ENCODE measurements at regions not wholly inside any gene's neighbourhood (a gene's known extent, or its start where the extent isn't known, plus 50 kb on each side); places are given as distances from the start of the nearest gene placed in this dataset.

DNA sequence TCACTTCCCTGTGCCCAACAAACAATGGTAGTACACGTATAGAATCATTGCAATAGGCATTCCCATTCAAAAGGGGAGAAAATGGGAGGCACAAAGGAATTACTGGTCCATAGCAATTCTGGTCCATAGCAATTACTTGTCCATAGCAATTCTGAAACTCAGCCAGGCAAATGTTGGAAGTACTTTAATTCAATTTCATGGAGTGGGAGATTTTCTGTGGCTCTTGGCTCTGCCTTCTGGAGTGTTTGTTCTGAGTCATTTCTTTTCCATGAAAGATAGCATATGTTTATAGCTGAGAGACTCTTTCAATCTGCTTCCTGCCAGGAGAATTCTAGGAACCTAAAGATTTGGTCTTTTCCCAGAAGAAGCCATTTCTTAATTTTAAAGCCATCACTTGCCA lies 182.8 kb upstream of the ELAC2 start (continued):
- peak; percentile 33 for TF ChIP-seq SETDB1 (IDR thresholded peaks at IDR 0.05; ENCODE audit: insufficient read length, low read length)
- no peak for TF ChIP-seq ZBTB1 (tag by site-specific recombination; IDR thresholded peaks at IDR 0.05)
- TF ChIP-seq ZNF274 (IDR thresholded peaks at IDR 0.05; ENCODE audit: low read length), result no peak
- TF ChIP-seq ZNF274 (tag by site-specific recombination; IDR thresholded peaks at IDR 0.05; ENCODE audit: borderline replicate concordance), result no peak
- TF ChIP-seq SP2 (tag by site-specific recombination; IDR thresholded peaks at IDR 0.05), result no peak
- TF ChIP-seq, protein P1, sequence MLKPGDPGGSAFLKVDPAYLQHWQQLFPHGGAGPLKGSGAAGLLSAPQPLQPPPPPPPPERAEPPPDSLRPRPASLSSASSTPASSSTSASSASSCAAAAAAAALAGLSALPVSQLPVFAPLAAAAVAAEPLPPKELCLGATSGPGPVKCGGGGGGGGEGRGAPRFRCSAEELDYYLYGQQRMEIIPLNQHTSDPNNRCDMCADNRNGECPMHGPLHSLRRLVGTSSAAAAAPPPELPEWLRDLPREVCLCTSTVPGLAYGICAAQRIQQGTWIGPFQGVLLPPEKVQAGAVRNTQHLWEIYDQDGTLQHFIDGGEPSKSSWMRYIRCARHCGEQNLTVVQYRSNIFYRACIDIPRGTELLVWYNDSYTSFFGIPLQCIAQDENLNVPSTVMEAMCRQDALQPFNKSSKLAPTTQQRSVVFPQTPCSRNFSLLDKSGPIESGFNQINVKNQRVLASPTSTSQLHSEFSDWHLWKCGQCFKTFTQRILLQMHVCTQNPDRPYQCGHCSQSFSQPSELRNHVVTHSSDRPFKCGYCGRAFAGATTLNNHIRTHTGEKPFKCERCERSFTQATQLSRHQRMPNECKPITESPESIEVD (tag by site-specific recombination; IDR thresholded peaks at IDR 0.05), result no peak
- TF ChIP-seq, protein P2, sequence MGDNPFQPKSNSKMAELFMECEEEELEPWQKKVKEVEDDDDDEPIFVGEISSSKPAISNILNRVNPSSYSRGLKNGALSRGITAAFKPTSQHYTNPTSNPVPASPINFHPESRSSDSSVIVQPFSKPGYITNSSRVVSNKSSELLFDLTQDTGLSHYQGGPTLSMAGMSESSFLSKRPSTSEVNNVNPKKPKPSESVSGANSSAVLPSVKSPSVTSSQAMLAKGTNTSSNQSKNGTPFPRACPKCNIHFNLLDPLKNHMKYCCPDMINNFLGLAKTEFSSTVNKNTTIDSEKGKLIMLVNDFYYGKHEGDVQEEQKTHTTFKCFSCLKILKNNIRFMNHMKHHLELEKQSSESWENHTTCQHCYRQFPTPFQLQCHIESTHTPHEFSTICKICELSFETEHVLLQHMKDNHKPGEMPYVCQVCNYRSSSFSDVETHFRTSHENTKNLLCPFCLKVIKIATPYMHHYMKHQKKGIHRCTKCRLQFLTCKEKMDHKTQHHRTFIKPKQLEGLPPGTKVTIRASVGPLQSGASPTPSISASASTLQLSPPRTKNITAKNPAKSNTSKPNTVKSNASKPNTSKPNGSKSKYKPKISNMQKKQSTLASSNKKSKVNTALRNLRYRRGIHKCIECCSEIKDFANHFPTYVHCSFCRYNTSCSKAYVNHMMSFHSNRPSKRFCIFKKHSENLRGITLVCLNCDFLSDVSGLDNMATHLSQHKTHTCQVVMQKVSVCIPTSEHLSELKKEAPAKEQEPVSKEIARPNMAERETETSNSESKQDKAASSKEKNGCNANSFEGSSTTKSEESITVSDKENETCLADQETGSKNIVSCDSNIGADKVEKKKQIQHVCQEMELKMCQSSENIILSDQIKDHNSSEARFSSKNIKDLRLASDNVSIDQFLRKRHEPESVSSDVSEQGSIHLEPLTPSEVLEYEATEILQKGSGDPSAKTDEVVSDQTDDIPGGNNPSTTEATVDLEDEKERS (tag by site-specific recombination; IDR thresholded peaks at IDR 0.05), result no peak

GRCh38 chr17:13199425-13199824 lies 181.6 kb upstream of the ELAC2 start:
- H3K27ac ChIP-seq (ENCODE audit: extremely low read depth, low read depth, low read length), result no peak overlapping the region
- no peaks in the 10 kb centered on the region for H3K36me3 ChIP-seq (ENCODE audit: control insufficient read depth in 2 of 2, insufficient read depth in 1 of 2, low read length in 2 of 2)
- no peaks in the 10 kb centered on the region; the same call in 1 of the 2 replicates for H3K9me3 ChIP-seq (ENCODE audit: control insufficient read depth, insufficient read depth, low read depth, low read length)
- H3K4me1 ChIP-seq (ENCODE audit: control insufficient read depth, insufficient read depth, low read length), result peaks cover 4% of the 10 kb centered on the region; the same call in 1 of the 2 replicates
- peak; percentile 96 for TF ChIP-seq PRDM1 (tag by site-specific recombination; IDR thresholded peaks at IDR 0.05)
- peak; percentile 79 for TF ChIP-seq ZNF366 (tag by site-specific recombination; conservative IDR thresholded peaks at IDR 0.05)
- TF ChIP-seq, protein P3, sequence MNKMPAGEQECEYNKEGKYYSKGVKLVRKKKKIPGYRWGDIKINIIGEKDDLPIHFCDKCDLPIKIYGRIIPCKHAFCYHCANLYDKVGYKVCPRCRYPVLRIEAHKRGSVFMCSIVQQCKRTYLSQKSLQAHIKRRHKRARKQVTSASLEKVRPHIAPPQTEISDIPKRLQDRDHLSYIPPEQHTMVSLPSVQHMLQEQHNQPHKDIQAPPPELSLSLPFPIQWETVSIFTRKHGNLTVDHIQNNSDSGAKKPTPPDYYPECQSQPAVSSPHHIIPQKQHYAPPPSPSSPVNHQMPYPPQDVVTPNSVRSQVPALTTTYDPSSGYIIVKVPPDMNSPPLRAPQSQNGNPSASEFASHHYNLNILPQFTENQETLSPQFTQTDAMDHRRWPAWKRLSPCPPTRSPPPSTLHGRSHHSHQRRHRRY (tag by site-specific recombination; IDR thresholded peaks at IDR 0.05), result no peak
- TF ChIP-seq ZNF785 (tag by site-specific recombination; IDR thresholded peaks at IDR 0.05), result no peak
- no peak for TF ChIP-seq ZNF354C (tag by site-specific recombination; IDR thresholded peaks at IDR 0.05; ENCODE audit: borderline replicate concordance, low read depth)
- TF ChIP-seq KLF17 (tag by site-specific recombination; IDR thresholded peaks at IDR 0.05), result no peak
- no peak for TF ChIP-seq ELK4 (IDR thresholded peaks at IDR 0.05; ENCODE audit: borderline replicate concordance, low read depth, low read length)
- peak; percentile 66; the same call in 1 of the 2 replicates for TF ChIP-seq ZNF596 (tag by site-specific recombination; IDR thresholded peaks at IDR 0.05)
- ChIA-PET CTCF (no interaction called here), POLR2A (no interaction called here)
- no peak overlapping the region for H3K4me3 ChIP-seq (ENCODE audit: low read depth, low read length)

GRCh38 chr17:13197586-13197985 lies 179.8 kb upstream of the ELAC2 start:
- POLR2A ChIA-PET, result no interaction called here
- TF ChIP-seq ZFP41 (tag by site-specific recombination; IDR thresholded peaks at IDR 0.05; ENCODE audit: borderline replicate concordance), result no peak
- TF ChIP-seq ZNF362 (tag by site-specific recombination; IDR thresholded peaks at IDR 0.05), result no peak
- Histone ChIP-seq H3K36me3 (ENCODE audit: control insufficient read depth in 2 of 2, insufficient read depth in 1 of 2, low read length in 2 of 2) (no peaks in the 10 kb centered on the region), H3K9me3 (ENCODE audit: control insufficient read depth, insufficient read depth, low read depth, low read length) (no peaks in the 10 kb centered on the region; the same call in 1 of the 2 replicates), H3K27ac (ENCODE audit: extremely low read depth, low read depth, low read length) (no peak overlapping the region), H3K4me1 (ENCODE audit: control insufficient read depth, insufficient read depth, low read length) (0 out of 2 replicates have a peak, but pooled peaks cover 5% of the 10 kb centered on the region), H3K4me3 (ENCODE audit: low read depth, low read length) (no peak overlapping the region)
- CTCF ChIA-PET, result no interaction called here
